Stimulated activated CD8-positive, alpha-beta memory T cell treated with anti-CD3 and anti-CD28 coated beads, Interleukin-15, amount 100 ng/mL, for 4 hours (primary cell): ENCODE measurements at regions not wholly inside any gene's neighbourhood (a gene's known extent, or its start where the extent isn't known, plus 50 kb on each side); places are given as distances from the start of the nearest gene placed in this dataset.

Experiments used
- DNase-seq, 2 donors: peaks; one replicate each; pipeline ENCODE4 v3.0.0-alpha.2; 2020; ENCODE audit warnings: low read depth in 2 of 2

GRCh38 chr7:25809441-25809840 is 342.6 kb upstream of the NFE2L3 start:
- no peak for DNase-seq

GRCh38 chr7:25812086-25812850 is 339.7 kb upstream of the NFE2L3 start:
- no peak for DNase-seq

GRCh38 chr7:25813381-25813780 is 338.6 kb upstream of the NFE2L3 start:
- DNase-seq: no peak

GRCh38 chr7:25815711-25816110 is 336.3 kb upstream of the NFE2L3 start:
- DNase-seq: no peak

- DNase-seq: no peak
Observed at GRCh38 chr7:25820432-25821040, 331.5 kb upstream of the NFE2L3 start.

GRCh38 chr7:25821225-25821624 is 330.8 kb upstream of the NFE2L3 start:
- no peak for DNase-seq

- DNase-seq: no peak
Observed at GRCh38 chr7:25822823-25823222, 329.2 kb upstream of the NFE2L3 start.

GRCh38 chr7:25823571-25823970 is 328.4 kb upstream of the NFE2L3 start:
- DNase-seq: no peak

- DNase-seq: no peak
Observed at GRCh38 chr7:25828468-25828867, 323.5 kb upstream of the NFE2L3 start.

- DNase-seq: no peak
Observed at GRCh38 chr7:25829663-25830062, 322.3 kb upstream of the NFE2L3 start.

GRCh38 chr7:25830215-25830614 is 321.8 kb upstream of the NFE2L3 start:
- DNase-seq: no peak

GRCh38 chr7:25831062-25831691 is 320.8 kb upstream of the NFE2L3 start:
- DNase-seq: no peak

GRCh38 chr7:25831831-25832411 is 320.1 kb upstream of the NFE2L3 start:
- no peak for DNase-seq

- no peak for DNase-seq
Observed at GRCh38 chr7:25832456-25832855, 319.5 kb upstream of the NFE2L3 start.

GRCh38 chr7:25832929-25833328 is 319.1 kb upstream of the NFE2L3 start:
- DNase-seq: no peak

- DNase-seq: no peak
Observed at GRCh38 chr7:25834050-25834449, 317.9 kb upstream of the NFE2L3 start.

GRCh38 chr7:25835197-25835596 is 316.8 kb upstream of the NFE2L3 start:
- no peak for DNase-seq

GRCh38 chr7:25839084-25839769 is 312.8 kb upstream of the NFE2L3 start:
- no peak for DNase-seq

- DNase-seq: no peak
Observed at GRCh38 chr7:25840209-25840792, 311.7 kb upstream of the NFE2L3 start.

GRCh38 chr7:25841575-25841974 is 310.4 kb upstream of the NFE2L3 start:
- no peak for DNase-seq

- no peak for DNase-seq
Observed at GRCh38 chr7:25842201-25842733, 309.7 kb upstream of the NFE2L3 start.
